Keratinocyte (primary cell): ENCODE measurements at regions not wholly inside any gene's neighbourhood (a gene's known extent, or its start where the extent isn't known, plus 50 kb on each side); places are given as distances from the start of the nearest gene placed in this dataset.

ENCODE experiments used
- DNase-seq: peaks from one replicate; pipeline ENCODE4 v3.0.0-alpha.2; 2011; ENCODE audit warnings: low read depth, missing footprints, low spot score
- FAIRE-seq: peaks from 2 replicates; lab custom pipeline; 2011; peaks lifted over from hg19 to GRCh38; lab: Jason Lieb, UNC
- H2AFZ ChIP-seq: 2 replicates; pipeline ENCODE4 v1.6.0; 2012; ENCODE audit warnings: low read length, control low read depth, inconsistent platforms; ENCODE audit not compliant: control insufficient read depth
- H3K27ac ChIP-seq: 2 replicates; pipeline ENCODE4 v1.5.1; 2011; ENCODE audit warnings: low read length; ENCODE audit not compliant: control insufficient read depth, insufficient read depth
- H3K27me3 ChIP-seq: 3 replicates; pipeline ENCODE4 v1.6.0; 2011; ENCODE audit warnings: low read length; ENCODE audit not compliant: control insufficient read depth, insufficient read depth; ENCODE audit errors: extremely low read depth
- H3K36me3 ChIP-seq, 2 experiments: 2 replicates in 1 of 2; 3 replicates in 1 of 2; pipeline ENCODE4 v1.5.1; 2011; ENCODE audit warnings: low read length in 2 of 2, mild to moderate bottlenecking in 1 of 2; ENCODE audit not compliant: control insufficient read depth in 2 of 2, insufficient read depth in 2 of 2; ENCODE audit errors: extremely low read depth in 1 of 2
- H3K4me1 ChIP-seq: 3 replicates; pipeline ENCODE4 v1.5.1; 2011; ENCODE audit warnings: low read length; ENCODE audit not compliant: control insufficient read depth, insufficient read depth; ENCODE audit errors: extremely low read depth
- H3K4me2 ChIP-seq: 3 replicates; pipeline ENCODE4 v1.6.0; 2011; ENCODE audit warnings: low read depth, low read length; ENCODE audit not compliant: control insufficient read depth, insufficient read depth; ENCODE audit errors: extremely low read depth
- H3K4me3 ChIP-seq, 3 experiments: fragments of 200-600 bp in 1 of 3; sonication (generic) in 1 of 3; 2 replicates in 2 of 3; 3 replicates in 1 of 3; pipeline ENCODE4 v1.5.1; 2011 to 2016; ENCODE audit warnings: low read length in 3 of 3, mild to moderate bottlenecking in 3 of 3, control low read depth in 2 of 3, inconsistent platforms in 1 of 3, low read depth in 1 of 3, mixed read lengths in 1 of 3, mixed run types in 1 of 3, moderate library complexity in 1 of 3; ENCODE audit not compliant: control insufficient read depth in 2 of 3, insufficient read depth in 2 of 3; ENCODE audit errors: extremely low read depth in 1 of 3
- H3K79me2 ChIP-seq: 2 replicates; pipeline ENCODE4 v1.6.0; 2012; ENCODE audit warnings: low read length; ENCODE audit not compliant: control insufficient read depth, insufficient read depth
- H3K9ac ChIP-seq: 3 replicates; pipeline ENCODE4 v1.6.0; 2011; ENCODE audit warnings: low read length; ENCODE audit not compliant: control insufficient read depth, insufficient read depth; ENCODE audit errors: extremely low read depth
- H3K9me1 ChIP-seq: 3 replicates; pipeline ENCODE4 v1.6.0; 2011; ENCODE audit warnings: low read length; ENCODE audit not compliant: control insufficient read depth, insufficient read depth; ENCODE audit errors: extremely low read depth
- H3K9me3 ChIP-seq: 2 replicates; pipeline ENCODE4 v1.5.1; 2012; ENCODE audit warnings: low read depth, low read length; ENCODE audit not compliant: control insufficient read depth
- H4K20me1 ChIP-seq: 3 replicates; pipeline ENCODE4 v1.6.0; 2011; ENCODE audit warnings: low read length; ENCODE audit not compliant: control insufficient read depth, insufficient read depth; ENCODE audit errors: extremely low read depth
- EZH2 ChIP-seq: IDR thresholded peaks from one replicate; pipeline ENCODE4 v1.6.1; 2012; ENCODE audit warnings: inconsistent platforms, mild to moderate bottlenecking, low read length, moderate library complexity
- dilution Hi-C: fragments of 300-500 bp; cut with MboI; formaldehyde crosslinking; loops from one replicate; pipeline ENCODE4 v1.7.0; 2020; ENCODE audit warnings: low sequenced_read_pairs; ENCODE audit not compliant: extremely low pct_ligation_motif_present
- TF ChIP-seq, protein P1 (sequence below), 3 experiments: IDR thresholded peaks in 1 of 3; conservative IDR thresholded peaks in 1 of 3; optimal IDR thresholded peaks in 1 of 3; 2 replicates in 2 of 3; 3 replicates in 1 of 3; pipeline versions ENCODE3 to v1.5.1; 2011; ENCODE audit warnings: low read length in 3 of 3, mild to moderate bottlenecking in 3 of 3, moderate library complexity in 2 of 3, control low read depth in 1 of 3, inconsistent platforms in 1 of 3; ENCODE audit not compliant: insufficient read depth in 2 of 3; ENCODE audit errors: extremely low read depth in 1 of 3

DNA sequence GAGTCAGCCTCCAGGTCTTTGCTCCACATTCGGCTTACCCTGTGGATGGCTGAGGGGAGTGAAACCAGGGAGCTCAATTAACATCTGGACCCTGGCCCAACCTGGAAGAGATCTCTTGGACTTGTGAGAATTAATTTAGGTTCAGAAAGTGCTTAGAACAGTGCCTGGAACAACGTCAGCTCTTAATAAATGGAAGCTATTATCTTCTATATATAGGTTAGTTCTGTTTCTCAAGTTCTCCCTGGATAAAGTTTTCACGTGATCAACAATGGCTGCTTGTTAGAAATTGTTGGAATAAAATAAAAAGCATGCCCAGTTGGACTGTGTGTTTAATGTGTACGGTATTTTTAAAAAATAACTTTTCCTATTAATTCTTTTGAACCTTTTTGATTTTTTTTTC lies 80.8 kb downstream of the TRIML1 start:
- TF ChIP-seq, protein P1, sequence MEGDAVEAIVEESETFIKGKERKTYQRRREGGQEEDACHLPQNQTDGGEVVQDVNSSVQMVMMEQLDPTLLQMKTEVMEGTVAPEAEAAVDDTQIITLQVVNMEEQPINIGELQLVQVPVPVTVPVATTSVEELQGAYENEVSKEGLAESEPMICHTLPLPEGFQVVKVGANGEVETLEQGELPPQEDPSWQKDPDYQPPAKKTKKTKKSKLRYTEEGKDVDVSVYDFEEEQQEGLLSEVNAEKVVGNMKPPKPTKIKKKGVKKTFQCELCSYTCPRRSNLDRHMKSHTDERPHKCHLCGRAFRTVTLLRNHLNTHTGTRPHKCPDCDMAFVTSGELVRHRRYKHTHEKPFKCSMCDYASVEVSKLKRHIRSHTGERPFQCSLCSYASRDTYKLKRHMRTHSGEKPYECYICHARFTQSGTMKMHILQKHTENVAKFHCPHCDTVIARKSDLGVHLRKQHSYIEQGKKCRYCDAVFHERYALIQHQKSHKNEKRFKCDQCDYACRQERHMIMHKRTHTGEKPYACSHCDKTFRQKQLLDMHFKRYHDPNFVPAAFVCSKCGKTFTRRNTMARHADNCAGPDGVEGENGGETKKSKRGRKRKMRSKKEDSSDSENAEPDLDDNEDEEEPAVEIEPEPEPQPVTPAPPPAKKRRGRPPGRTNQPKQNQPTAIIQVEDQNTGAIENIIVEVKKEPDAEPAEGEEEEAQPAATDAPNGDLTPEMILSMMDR (optimal IDR thresholded peaks at IDR 0.05 in 1 of 3, IDR thresholded peaks at IDR 0.05 in 1 of 3, conservative IDR thresholded peaks at IDR 0.05 in 1 of 3; ENCODE audit: extremely low read depth in 1 of 3, insufficient read depth in 2 of 3, low read length in 3 of 3): no peak
- TF ChIP-seq EZH2: no peak
- Histone ChIP-seq H3K9me3 (peaks cover 2% of the 10 kb centered on the region), H3K4me3 (no peak overlapping the region), H3K79me2 (no peaks in the 10 kb centered on the region), H4K20me1 (no peaks in the 10 kb centered on the region), H3K36me3 (no peaks in the 10 kb centered on the region), H3K27me3 (no peaks in the 10 kb centered on the region), H3K9me1 (no peaks in the 10 kb centered on the region), H3K9ac (no peak overlapping the region), H3K4me2 (no peak overlapping the region), H3K27ac (no peak overlapping the region), H3K4me1 (no peaks in the 10 kb centered on the region), H2AFZ (no peak overlapping the region)
- FAIRE-seq: no peak
- dilution Hi-C loops: no loop called here
- DNase-seq: no peak

DNA sequence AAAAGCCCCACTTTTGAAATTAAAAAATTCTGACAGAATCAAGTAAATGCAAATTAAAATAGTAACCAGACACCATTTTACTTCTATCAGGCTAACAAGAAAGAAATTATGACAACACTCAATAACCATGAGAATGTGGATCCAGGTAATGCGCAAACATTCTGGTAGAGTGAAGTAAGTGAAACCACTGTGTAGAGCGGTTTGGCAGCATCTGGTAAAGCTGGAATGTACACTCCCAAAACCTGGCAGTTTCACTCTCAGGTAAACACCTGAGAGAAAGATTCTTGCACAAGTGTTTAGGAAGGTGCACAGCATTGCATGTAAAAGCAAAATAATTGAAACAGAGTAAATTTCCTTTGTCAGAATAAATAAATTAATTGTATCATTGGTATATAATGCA lies 81.8 kb downstream of the TRIML1 start:
- Histone ChIP-seq H3K27me3 (no peaks in the 10 kb centered on the region), H3K9ac (no peak overlapping the region), H2AFZ (no peak overlapping the region), H3K9me1 (no peaks in the 10 kb centered on the region), H3K36me3 (no peaks in the 10 kb centered on the region), H4K20me1 (no peaks in the 10 kb centered on the region), H3K4me2 (no peak overlapping the region), H3K79me2 (no peaks in the 10 kb centered on the region), H3K4me1 (no peaks in the 10 kb centered on the region), H3K27ac (no peak overlapping the region), H3K9me3 (peaks cover 2% of the 10 kb centered on the region), H3K4me3 (no peak overlapping the region)
- DNase-seq (no peak), FAIRE-seq (no peak)
- dilution Hi-C loops: no loop called here
- TF ChIP-seq EZH2: no peak

DNA sequence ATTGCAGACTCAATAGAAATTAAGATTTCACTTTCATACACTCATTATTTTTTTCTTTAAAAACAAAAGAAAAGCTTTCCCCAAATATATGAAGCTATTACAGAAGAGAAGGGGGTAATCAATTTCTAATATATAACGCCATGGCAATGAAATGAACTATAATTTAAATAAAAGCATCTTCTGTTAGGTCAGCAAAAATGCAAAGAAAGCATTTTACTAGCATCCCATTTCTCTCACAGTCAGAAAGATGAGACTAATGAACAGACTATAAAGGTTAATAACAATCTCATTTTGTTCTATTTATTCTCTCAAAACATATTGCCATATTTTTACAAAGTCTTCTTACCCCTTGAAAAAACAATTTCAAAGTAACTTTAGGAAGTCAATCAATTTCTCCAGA lies 89.0 kb downstream of the TRIML1 start:
- Histone ChIP-seq H3K4me2 (no peak overlapping the region), H3K9ac (no peak overlapping the region), H3K36me3 (no peaks in the 10 kb centered on the region), H3K27me3 (no peaks in the 10 kb centered on the region), H4K20me1 (no peaks in the 10 kb centered on the region), H3K27ac (no peak overlapping the region), H3K9me1 (no peaks in the 10 kb centered on the region), H3K79me2 (no peaks in the 10 kb centered on the region), H3K9me3 (peaks cover 5% of the 10 kb centered on the region), H2AFZ (no peak overlapping the region), H3K4me1 (no peaks in the 10 kb centered on the region), H3K4me3 (no peak overlapping the region)
- DNase-seq (no peak), FAIRE-seq (no peak)
- TF ChIP-seq, protein P1 (optimal IDR thresholded peaks at IDR 0.05 in 1 of 3, IDR thresholded peaks at IDR 0.05 in 1 of 3, conservative IDR thresholded peaks at IDR 0.05 in 1 of 3; ENCODE audit: extremely low read depth in 1 of 3, insufficient read depth in 2 of 3, low read length in 3 of 3): no peak
- no peak for TF ChIP-seq EZH2
- dilution Hi-C loops: no loop called here
